Type B pancreatic cell (in vitro differentiated cells): ENCODE measurements at regions not wholly inside any gene's neighbourhood (a gene's known extent, or its start where the extent isn't known, plus 50 kb on each side); places are given as distances from the start of the nearest gene placed in this dataset.

Experiments used
- DNase-seq: peaks from one replicate; pipeline ENCODE4 v3.0.0; 2021; ENCODE audit warnings: mixed read lengths; ENCODE audit not compliant: unreplicated experiment; ENCODE audit errors: extremely low spot score
- H3K27ac Mint-ChIP-seq: 2 replicates; pipeline ENCODE4 v1.8.0; 2021; ENCODE audit warnings: mild to moderate bottlenecking, mixed read lengths
- H3K27me3 Mint-ChIP-seq: 2 replicates; pipeline ENCODE4 v1.8.0; 2021; ENCODE audit warnings: mixed read lengths
- H3K36me3 Mint-ChIP-seq: 2 replicates; pipeline ENCODE4 v1.8.0; 2021; ENCODE audit warnings: mixed read lengths
- H3K4me1 Mint-ChIP-seq: one replicate; pipeline ENCODE4 v1.8.0; 2021; ENCODE audit warnings: mixed read lengths; ENCODE audit not compliant: unreplicated experiment
- H3K4me3 Mint-ChIP-seq: 2 replicates; pipeline ENCODE4 v1.8.0; 2021; ENCODE audit warnings: mild to moderate bottlenecking, mixed read lengths
- H3K9me3 Mint-ChIP-seq: 2 replicates; pipeline ENCODE4 v1.8.0; 2021; ENCODE audit warnings: mixed read lengths
- TF ChIP-seq, protein P1 (sequence below): fragments of 200-600 bp; sonication (generic); conservative IDR thresholded peaks from 2 replicates; pipeline ENCODE4 v1.5.0; 2021; ENCODE audit warnings: antibody characterized with exemption, mild to moderate bottlenecking

DNA sequence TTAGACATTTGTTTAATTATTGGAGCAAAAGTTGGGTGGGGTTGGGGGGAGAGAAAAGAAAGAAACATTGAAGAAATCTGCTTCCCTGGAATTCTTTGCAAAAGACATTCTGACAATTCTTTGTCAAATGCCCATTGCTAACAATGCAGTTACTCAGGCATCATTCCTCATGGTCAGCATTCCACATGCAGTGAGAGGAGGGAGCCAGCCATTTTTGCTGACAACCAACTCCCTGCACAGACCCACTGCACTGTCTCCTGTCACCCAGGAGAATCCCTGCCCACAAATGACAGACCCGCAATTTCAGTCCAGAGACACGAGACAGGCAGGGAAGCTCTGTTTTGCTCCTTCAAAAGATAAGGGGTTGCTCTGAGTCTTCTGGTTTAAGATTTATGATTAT is 985.1 kb upstream of the SLIT2 start:
- H3K27ac Mint-ChIP-seq, result no peak overlapping the region
- H3K27me3 Mint-ChIP-seq, result no peaks in the 10 kb centered on the region
- H3K36me3 Mint-ChIP-seq, result no peaks in the 10 kb centered on the region
- DNase-seq, result no peak
- H3K9me3 Mint-ChIP-seq, result peaks cover 5% of the 10 kb centered on the region
- TF ChIP-seq, protein P1, sequence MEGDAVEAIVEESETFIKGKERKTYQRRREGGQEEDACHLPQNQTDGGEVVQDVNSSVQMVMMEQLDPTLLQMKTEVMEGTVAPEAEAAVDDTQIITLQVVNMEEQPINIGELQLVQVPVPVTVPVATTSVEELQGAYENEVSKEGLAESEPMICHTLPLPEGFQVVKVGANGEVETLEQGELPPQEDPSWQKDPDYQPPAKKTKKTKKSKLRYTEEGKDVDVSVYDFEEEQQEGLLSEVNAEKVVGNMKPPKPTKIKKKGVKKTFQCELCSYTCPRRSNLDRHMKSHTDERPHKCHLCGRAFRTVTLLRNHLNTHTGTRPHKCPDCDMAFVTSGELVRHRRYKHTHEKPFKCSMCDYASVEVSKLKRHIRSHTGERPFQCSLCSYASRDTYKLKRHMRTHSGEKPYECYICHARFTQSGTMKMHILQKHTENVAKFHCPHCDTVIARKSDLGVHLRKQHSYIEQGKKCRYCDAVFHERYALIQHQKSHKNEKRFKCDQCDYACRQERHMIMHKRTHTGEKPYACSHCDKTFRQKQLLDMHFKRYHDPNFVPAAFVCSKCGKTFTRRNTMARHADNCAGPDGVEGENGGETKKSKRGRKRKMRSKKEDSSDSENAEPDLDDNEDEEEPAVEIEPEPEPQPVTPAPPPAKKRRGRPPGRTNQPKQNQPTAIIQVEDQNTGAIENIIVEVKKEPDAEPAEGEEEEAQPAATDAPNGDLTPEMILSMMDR, result no peak
- peaks cover 8% of the 10 kb centered on the region for H3K4me1 Mint-ChIP-seq
- H3K4me3 Mint-ChIP-seq, result no peak overlapping the region

DNA sequence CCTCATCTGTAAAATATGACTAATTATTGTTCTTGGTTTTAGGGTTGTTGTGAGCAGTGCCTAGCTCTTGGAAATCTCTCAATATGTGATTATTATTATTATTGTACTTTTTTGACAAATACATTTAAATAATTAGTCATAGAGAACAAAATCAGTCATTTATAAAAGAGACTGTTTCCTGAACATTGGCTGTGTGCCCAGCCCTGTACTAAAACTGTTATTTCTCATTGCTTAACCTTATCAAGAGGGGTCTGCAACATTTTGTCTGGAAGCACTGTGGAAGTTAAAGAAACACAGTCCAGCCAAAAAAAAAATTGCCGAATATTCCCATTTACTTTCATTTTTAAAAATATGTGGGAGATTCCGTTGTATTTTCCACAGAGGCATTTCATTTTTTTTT is 989.2 kb upstream of the SLIT2 start:
- DNase-seq, result no peak
- peaks cover 5% of the 10 kb centered on the region for H3K9me3 Mint-ChIP-seq
- H3K27ac Mint-ChIP-seq, result no peak overlapping the region
- TF ChIP-seq, protein P1, result no peak
- H3K27me3 Mint-ChIP-seq, result no peaks in the 10 kb centered on the region
- H3K4me1 Mint-ChIP-seq, result peaks cover 8% of the 10 kb centered on the region
- H3K4me3 Mint-ChIP-seq, result no peak overlapping the region
- H3K36me3 Mint-ChIP-seq, result no peaks in the 10 kb centered on the region

DNA sequence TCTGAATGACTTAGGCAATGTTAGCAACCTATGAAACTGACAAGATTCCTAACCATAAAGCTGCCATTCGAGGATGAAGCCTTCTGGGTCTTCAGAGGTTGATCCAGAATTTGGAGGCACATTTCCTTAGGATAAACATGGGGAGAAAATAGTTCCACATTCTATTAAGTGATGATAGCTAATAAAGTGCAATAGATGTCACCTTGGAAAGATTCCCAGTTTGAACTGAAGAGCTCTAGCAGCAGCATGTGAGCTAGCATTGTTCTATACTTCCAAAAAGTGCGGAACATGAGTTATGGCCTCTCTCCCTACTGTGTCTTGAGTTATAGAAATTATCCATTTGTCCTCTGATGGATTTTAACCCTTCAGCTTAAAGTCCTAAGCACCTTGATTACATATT is 991.4 kb upstream of the SLIT2 start:
- no peaks in the 10 kb centered on the region for H3K4me1 Mint-ChIP-seq
- no peak overlapping the region for H3K4me3 Mint-ChIP-seq
- H3K36me3 Mint-ChIP-seq, result peaks cover 6% of the 10 kb centered on the region
- H3K27me3 Mint-ChIP-seq, result no peaks in the 10 kb centered on the region
- no peak overlapping the region for H3K27ac Mint-ChIP-seq
- H3K9me3 Mint-ChIP-seq, result peaks cover 12% of the 10 kb centered on the region
- TF ChIP-seq, protein P1, result no peak
- no peak for DNase-seq

DNA sequence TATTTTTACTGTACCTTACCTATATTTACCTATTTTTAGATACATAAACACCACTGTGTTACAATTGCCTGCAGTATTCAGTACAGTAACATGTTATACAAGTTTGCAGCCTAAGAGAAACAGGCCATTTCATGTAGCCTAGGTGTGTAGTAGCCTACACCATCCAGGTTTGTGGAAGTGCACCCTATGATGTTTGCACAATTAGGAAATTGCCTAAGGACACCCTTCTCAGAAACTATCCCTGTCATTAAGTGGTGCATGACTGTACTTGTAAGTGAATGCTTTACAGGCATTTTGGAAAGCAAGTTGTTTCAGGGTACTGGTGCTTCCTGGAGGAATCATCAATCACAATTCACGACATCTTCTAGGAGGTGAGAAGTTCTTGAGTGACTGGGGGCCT is 991.8 kb upstream of the SLIT2 start:
- TF ChIP-seq, protein P1, result no peak
- H3K4me1 Mint-ChIP-seq, result no peaks in the 10 kb centered on the region
- H3K4me3 Mint-ChIP-seq, result no peak overlapping the region
- no peaks in the 10 kb centered on the region for H3K27me3 Mint-ChIP-seq
- no peak overlapping the region for H3K27ac Mint-ChIP-seq
- peaks cover 6% of the 10 kb centered on the region for H3K36me3 Mint-ChIP-seq
- no peak for DNase-seq
- H3K9me3 Mint-ChIP-seq, result peaks cover 12% of the 10 kb centered on the region

DNA sequence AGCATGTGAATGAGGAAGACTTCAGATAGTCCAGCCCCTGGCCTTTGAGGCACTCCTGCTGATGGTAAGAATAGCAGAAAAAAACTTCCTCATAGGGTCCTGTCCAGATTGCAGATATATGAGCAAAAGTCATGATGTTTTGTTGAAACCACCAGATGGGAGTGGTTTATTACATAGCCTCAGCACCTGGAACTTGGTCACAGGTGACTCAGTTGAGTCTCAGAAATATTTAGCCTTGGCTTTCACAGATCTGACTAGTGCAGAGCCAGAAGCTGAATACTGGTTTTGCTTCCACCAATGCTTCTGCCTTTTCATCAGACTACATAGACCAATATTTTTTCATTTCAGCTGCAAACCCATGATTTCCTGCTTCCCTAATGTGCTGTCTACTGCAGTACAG is 994.9 kb upstream of the SLIT2 start:
- TF ChIP-seq, protein P1, result no peak

DNA sequence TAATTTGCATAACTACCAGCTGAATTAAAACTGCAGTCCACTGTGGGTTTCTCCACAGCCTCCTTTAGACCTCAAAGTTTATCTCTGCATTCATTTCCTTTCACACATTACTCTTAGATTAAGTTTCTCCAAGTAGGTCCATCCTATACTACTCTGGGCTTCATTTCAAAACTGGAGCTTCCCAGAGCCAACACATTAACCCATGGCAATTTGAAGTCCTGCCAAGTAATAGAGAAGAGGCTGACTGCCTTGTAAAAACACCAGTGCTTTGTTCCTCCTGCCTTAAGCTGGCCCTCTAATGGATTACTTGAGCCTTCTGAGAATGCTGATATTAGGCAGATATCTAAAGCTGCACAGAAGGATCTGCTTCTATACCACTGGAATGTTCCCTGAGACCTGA is 997.2 kb upstream of the SLIT2 start:
- Mint-ChIP-seq H3K27me3 (no peaks in the 10 kb centered on the region), H3K4me3 (no peak overlapping the region), H3K9me3 (peaks cover 7% of the 10 kb centered on the region), H3K36me3 (peaks cover 6% of the 10 kb centered on the region), H3K4me1 (no peaks in the 10 kb centered on the region), H3K27ac (no peak overlapping the region)
- TF ChIP-seq, protein P1, result no peak
- DNase-seq, result no peak

More for the DNA sequence above, 994.9 kb upstream of the SLIT2 start:
- DNase-seq, result no peak
- Mint-ChIP-seq H3K27ac (no peak overlapping the region), H3K36me3 (peaks cover 6% of the 10 kb centered on the region), H3K4me1 (no peaks in the 10 kb centered on the region), H3K4me3 (no peak overlapping the region), H3K9me3 (peaks cover 7% of the 10 kb centered on the region), H3K27me3 (no peaks in the 10 kb centered on the region)
